ENCODE measurements at regions not wholly inside any gene's neighbourhood (a gene's known extent, or its start where the extent isn't known, plus 50 kb on each side); places are given as distances from the start of the nearest gene placed in this dataset.

DNA sequence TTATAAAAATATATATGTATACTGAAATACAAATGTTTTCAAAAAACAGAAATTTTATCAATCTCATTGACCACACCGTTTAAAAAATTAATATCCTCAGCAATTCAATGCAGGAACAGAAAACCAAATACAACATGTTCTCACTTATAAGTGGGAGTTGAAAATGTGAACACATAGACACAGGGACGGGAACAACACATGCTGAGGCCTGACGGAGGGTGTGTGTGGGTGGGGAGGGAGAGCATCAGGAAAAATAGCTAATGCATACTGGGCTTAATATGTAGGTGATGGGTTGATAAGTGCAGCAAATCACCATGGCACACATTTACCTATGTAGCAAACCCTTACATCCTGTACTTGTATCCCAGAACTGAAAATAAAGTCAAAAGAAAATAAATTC lies 409.5 kb downstream of the MLLT3 start (continued):
- TF ChIP-seq, protein P1, sequence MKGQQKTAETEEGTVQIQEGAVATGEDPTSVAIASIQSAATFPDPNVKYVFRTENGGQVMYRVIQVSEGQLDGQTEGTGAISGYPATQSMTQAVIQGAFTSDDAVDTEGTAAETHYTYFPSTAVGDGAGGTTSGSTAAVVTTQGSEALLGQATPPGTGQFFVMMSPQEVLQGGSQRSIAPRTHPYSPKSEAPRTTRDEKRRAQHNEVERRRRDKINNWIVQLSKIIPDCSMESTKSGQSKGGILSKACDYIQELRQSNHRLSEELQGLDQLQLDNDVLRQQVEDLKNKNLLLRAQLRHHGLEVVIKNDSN (CRISPR knock-in tag; IDR thresholded peaks at IDR 0.05) = no peak
- TF ChIP-seq, protein P2, sequence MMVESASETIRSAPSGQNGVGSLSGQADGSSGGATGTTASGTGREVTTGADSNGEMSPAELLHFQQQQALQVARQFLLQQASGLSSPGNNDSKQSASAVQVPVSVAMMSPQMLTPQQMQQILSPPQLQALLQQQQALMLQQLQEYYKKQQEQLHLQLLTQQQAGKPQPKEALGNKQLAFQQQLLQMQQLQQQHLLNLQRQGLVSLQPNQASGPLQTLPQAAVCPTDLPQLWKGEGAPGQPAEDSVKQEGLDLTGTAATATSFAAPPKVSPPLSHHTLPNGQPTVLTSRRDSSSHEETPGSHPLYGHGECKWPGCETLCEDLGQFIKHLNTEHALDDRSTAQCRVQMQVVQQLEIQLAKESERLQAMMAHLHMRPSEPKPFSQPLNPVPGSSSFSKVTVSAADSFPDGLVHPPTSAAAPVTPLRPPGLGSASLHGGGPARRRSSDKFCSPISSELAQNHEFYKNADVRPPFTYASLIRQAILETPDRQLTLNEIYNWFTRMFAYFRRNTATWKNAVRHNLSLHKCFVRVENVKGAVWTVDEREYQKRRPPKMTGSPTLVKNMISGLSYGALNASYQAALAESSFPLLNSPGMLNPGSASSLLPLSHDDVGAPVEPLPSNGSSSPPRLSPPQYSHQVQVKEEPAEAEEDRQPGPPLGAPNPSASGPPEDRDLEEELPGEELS (CRISPR knock-in tag; IDR thresholded peaks at IDR 0.05) = no peak
- TF ChIP-seq, protein P3, sequence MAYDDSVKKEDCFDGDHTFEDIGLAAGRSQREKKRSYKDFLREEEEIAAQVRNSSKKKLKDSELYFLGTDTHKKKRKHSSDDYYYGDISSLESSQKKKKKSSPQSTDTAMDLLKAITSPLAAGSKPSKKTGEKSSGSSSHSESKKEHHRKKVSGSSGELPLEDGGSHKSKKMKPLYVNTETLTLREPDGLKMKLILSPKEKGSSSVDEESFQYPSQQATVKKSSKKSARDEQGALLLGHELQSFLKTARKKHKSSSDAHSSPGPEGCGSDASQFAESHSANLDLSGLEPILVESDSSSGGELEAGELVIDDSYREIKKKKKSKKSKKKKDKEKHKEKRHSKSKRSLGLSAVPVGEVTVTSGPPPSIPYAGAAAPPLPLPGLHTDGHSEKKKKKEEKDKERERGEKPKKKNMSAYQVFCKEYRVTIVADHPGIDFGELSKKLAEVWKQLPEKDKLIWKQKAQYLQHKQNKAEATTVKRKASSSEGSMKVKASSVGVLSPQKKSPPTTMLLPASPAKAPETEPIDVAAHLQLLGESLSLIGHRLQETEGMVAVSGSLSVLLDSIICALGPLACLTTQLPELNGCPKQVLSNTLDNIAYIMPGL (CRISPR knock-in tag; IDR thresholded peaks at IDR 0.05) = no peak
- no peak for TF ChIP-seq ZNF138 (CRISPR knock-in tag; conservative IDR thresholded peaks at IDR 0.05)
- TF ChIP-seq, protein P4, sequence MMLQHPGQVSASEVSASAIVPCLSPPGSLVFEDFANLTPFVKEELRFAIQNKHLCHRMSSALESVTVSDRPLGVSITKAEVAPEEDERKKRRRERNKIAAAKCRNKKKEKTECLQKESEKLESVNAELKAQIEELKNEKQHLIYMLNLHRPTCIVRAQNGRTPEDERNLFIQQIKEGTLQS (CRISPR knock-in tag; conservative IDR thresholded peaks at IDR 0.05) = no peak
- TF ChIP-seq ZBTB21 (CRISPR knock-in tag; IDR thresholded peaks at IDR 0.05; ENCODE audit: borderline replicate concordance) = no peak
- TF ChIP-seq NR3C1 (CRISPR knock-in tag; conservative IDR thresholded peaks at IDR 0.05; ENCODE audit: low read depth) = no peak

DNA sequence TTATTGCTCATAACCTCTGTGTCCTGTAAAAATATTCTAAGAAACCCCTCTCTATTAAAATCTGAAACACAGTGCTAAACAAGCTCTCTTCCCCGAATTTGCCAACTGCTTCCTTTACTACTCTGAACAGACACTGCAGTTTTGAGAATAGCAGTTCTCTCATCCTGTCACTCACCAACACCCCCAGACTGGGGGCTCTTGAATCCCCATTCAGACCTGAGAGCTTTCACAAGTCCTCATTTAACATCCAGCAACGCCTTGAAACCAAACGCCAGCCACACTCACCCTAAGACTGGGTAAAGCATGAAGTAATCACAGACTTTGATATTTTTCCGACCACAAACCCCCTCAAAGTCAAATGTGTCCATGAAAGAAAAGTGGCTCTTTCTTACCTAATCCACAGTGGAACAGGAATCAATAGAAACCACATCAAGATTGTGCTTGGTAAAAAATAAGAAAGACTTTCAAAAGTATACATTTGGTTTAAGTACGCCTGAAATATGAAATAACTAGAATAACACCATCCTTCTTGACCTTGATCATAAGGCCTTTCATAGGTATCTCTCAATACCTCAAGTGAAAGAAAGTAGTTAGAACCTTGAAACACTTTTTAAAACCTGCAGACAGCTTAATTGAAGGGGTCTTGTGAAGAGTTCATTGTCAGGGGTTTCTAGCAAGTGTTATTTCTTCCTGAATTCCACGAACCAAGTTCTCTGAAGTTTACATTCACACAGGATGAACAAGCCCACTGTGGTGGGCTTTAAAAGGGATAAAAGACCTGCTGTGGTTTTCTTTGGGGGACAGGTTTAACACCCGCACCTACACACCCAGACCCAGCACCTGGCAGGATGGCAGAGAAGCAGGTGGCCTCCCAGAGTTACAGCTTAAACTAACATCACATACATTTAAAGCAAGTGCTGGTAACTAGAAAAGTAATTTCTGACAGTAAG lies 412.6 kb downstream of the MLLT3 start:
- ATAC-seq (no peak), DNase-seq (ENCODE audit: low spot score) (no peak)
- ChIA-PET CTCF (interaction anchor here (0.6 to 0.7 kb wide), 2 partner anchors 303 to 902 kb away, joined by 3 read pairs; no protein-coding TSS in a partner anchor), POLR2A (no interaction called here)
- H3K27ac Mint-ChIP-seq = no peak overlapping the region
- TF ChIP-seq ELF4 (CRISPR knock-in tag; IDR thresholded peaks at IDR 0.05; ENCODE audit: low read depth) (no peak), FOXK1 (CRISPR knock-in tag; IDR thresholded peaks at IDR 0.05) (no peak), SMAD4 (CRISPR knock-in tag; IDR thresholded peaks at IDR 0.05) (no peak), GABPB1 (CRISPR knock-in tag; IDR thresholded peaks at IDR 0.05) (no peak), JAZF1 (CRISPR knock-in tag; IDR thresholded peaks at IDR 0.05) (no peak), NFYB (CRISPR knock-in tag; conservative IDR thresholded peaks at IDR 0.05; ENCODE audit: low read depth) (no peak), ZBTB21 (CRISPR knock-in tag; IDR thresholded peaks at IDR 0.05; ENCODE audit: borderline replicate concordance) (no peak), TCF7 (CRISPR knock-in tag; IDR thresholded peaks at IDR 0.05; ENCODE audit: low read depth) (no peak), RORB (CRISPR knock-in tag; IDR thresholded peaks at IDR 0.05) (no peak), ZNF671 (CRISPR knock-in tag; IDR thresholded peaks at IDR 0.05) (no peak)
- TF ChIP-seq, protein P5, sequence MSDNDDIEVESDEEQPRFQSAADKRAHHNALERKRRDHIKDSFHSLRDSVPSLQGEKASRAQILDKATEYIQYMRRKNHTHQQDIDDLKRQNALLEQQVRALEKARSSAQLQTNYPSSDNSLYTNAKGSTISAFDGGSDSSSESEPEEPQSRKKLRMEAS (CRISPR knock-in tag; IDR thresholded peaks at IDR 0.05) = no peak
- TF ChIP-seq, protein P6, sequence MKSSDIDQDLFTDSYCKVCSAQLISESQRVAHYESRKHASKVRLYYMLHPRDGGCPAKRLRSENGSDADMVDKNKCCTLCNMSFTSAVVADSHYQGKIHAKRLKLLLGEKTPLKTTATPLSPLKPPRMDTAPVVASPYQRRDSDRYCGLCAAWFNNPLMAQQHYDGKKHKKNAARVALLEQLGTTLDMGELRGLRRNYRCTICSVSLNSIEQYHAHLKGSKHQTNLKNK (CRISPR knock-in tag; IDR thresholded peaks at IDR 0.05) = no peak
- TF ChIP-seq, protein P7, sequence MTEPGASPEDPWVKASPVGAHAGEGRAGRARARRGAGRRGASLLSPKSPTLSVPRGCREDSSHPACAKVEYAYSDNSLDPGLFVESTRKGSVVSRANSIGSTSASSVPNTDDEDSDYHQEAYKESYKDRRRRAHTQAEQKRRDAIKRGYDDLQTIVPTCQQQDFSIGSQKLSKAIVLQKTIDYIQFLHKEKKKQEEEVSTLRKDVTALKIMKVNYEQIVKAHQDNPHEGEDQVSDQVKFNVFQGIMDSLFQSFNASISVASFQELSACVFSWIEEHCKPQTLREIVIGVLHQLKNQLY (CRISPR knock-in tag; IDR thresholded peaks at IDR 0.05) = no peak
- TF ChIP-seq, protein P8, sequence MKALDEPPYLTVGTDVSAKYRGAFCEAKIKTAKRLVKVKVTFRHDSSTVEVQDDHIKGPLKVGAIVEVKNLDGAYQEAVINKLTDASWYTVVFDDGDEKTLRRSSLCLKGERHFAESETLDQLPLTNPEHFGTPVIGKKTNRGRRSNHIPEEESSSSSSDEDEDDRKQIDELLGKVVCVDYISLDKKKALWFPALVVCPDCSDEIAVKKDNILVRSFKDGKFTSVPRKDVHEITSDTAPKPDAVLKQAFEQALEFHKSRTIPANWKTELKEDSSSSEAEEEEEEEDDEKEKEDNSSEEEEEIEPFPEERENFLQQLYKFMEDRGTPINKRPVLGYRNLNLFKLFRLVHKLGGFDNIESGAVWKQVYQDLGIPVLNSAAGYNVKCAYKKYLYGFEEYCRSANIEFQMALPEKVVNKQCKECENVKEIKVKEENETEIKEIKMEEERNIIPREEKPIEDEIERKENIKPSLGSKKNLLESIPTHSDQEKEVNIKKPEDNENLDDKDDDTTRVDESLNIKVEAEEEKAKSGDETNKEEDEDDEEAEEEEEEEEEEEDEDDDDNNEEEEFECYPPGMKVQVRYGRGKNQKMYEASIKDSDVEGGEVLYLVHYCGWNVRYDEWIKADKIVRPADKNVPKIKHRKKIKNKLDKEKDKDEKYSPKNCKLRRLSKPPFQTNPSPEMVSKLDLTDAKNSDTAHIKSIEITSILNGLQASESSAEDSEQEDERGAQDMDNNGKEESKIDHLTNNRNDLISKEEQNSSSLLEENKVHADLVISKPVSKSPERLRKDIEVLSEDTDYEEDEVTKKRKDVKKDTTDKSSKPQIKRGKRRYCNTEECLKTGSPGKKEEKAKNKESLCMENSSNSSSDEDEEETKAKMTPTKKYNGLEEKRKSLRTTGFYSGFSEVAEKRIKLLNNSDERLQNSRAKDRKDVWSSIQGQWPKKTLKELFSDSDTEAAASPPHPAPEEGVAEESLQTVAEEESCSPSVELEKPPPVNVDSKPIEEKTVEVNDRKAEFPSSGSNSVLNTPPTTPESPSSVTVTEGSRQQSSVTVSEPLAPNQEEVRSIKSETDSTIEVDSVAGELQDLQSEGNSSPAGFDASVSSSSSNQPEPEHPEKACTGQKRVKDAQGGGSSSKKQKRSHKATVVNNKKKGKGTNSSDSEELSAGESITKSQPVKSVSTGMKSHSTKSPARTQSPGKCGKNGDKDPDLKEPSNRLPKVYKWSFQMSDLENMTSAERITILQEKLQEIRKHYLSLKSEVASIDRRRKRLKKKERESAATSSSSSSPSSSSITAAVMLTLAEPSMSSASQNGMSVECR (CRISPR knock-in tag; IDR thresholded peaks at IDR 0.05; ENCODE audit: borderline replicate concordance) = no peak
- TF ChIP-seq, protein P9, sequence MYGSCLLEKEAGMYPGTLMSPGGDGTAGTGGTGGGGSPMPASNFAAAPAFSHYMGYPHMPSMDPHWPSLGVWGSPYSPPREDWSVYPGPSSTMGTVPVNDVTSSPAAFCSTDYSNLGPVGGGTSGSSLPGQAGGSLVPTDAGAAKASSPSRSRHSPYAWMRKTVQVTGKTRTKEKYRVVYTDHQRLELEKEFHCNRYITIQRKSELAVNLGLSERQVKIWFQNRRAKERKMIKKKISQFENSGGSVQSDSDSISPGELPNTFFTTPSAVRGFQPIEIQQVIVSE (CRISPR knock-in tag; IDR thresholded peaks at IDR 0.05; ENCODE audit: borderline replicate concordance) = no peak
- peaks cover 16% of the 10 kb centered on the region for H3K4me1 Mint-ChIP-seq
- H3K27me3 Mint-ChIP-seq (ENCODE audit: low read depth) = no peaks in the 10 kb centered on the region
- no peaks in the 10 kb centered on the region for H3K36me3 Mint-ChIP-seq
- no peaks in the 10 kb centered on the region for H3K9me3 Mint-ChIP-seq
- H3K4me3 Mint-ChIP-seq = no peak overlapping the region
